HT1080 (cell line): ENCODE measurements at regions not wholly inside any gene's neighbourhood (a gene's known extent, or its start where the extent isn't known, plus 50 kb on each side); places are given as distances from the start of the nearest gene placed in this dataset.
"Not testable (repeated sequence)": the region's sequence is repeated elsewhere in the genome, so short reads cannot be mapped to it uniquely, and the experiment has no call there.

Experiments
- DNase-seq: peaks from one replicate; pipeline ENCODE4 v3.0.0-alpha.2; 2015; ENCODE audit warnings: low read depth

GRCh38 chr3:182490596-182491491, 302.5 kb upstream of the ATP11B start:
- peak; percentile 54 for DNase-seq

- DNase-seq = no peak
Measured at GRCh38 chr3:182491577-182491976, 301.7 kb upstream of the ATP11B start.

GRCh38 chr3:182492536-182492935, 300.8 kb upstream of the ATP11B start:
- no peak for DNase-seq

GRCh38 chr3:182500289-182500688, 293.0 kb upstream of the ATP11B start:
- DNase-seq = no peak

- DNase-seq = no peak
Measured at GRCh38 chr3:182501856-182502255, 291.4 kb upstream of the ATP11B start.

GRCh38 chr3:182503401-182503800, 289.9 kb upstream of the ATP11B start:
- no peak for DNase-seq

GRCh38 chr3:182508919-182509711, 284.2 kb upstream of the ATP11B start:
- no peak for DNase-seq

GRCh38 chr3:182509844-182510460, 283.4 kb upstream of the ATP11B start:
- no peak for DNase-seq

GRCh38 chr3:182514236-182514964, 278.9 kb upstream of the ATP11B start:
- DNase-seq = no peak

GRCh38 chr3:182516597-182517336, 276.5 kb upstream of the ATP11B start:
- DNase-seq = no peak

- DNase-seq = peak; percentile 18
Measured at GRCh38 chr3:182519569-182519968, 273.7 kb upstream of the ATP11B start.

- DNase-seq = no peak
Measured at GRCh38 chr3:182521339-182521738, 272.0 kb upstream of the ATP11B start.

GRCh38 chr3:182523424-182523823, 269.9 kb upstream of the ATP11B start:
- DNase-seq = not testable (repeated sequence)

- DNase-seq = no peak
Measured at GRCh38 chr3:182523836-182524235, 269.5 kb upstream of the ATP11B start.

GRCh38 chr3:182524711-182525401, 268.4 kb upstream of the ATP11B start:
- DNase-seq = no peak

GRCh38 chr3:182525766-182526374, 267.4 kb upstream of the ATP11B start:
- DNase-seq = no peak

GRCh38 chr3:182527745-182528144, 265.6 kb upstream of the ATP11B start:
- DNase-seq = no peak

- no peak for DNase-seq
Measured at GRCh38 chr3:182530316-182530715, 263.0 kb upstream of the ATP11B start.

- DNase-seq = no peak
Measured at GRCh38 chr3:182533394-182533793, 259.9 kb upstream of the ATP11B start.

- DNase-seq = no peak
Measured at GRCh38 chr3:182544542-182544941, 248.8 kb upstream of the ATP11B start.
